SW480 (cell line): ENCODE measurements at regions not wholly inside any gene's neighbourhood (a gene's known extent, or its start where the extent isn't known, plus 50 kb on each side); places are given as distances from the start of the nearest gene placed in this dataset.
"Not testable (repeated sequence)": the region's sequence is repeated elsewhere in the genome, so short reads cannot be mapped to it uniquely, and the experiment has no call there.

ENCODE experiments used
- DNase-seq: peaks from one replicate; pipeline ENCODE4 v3.0.0-alpha.2; 2016; ENCODE audit warnings: low spot score

DNA sequence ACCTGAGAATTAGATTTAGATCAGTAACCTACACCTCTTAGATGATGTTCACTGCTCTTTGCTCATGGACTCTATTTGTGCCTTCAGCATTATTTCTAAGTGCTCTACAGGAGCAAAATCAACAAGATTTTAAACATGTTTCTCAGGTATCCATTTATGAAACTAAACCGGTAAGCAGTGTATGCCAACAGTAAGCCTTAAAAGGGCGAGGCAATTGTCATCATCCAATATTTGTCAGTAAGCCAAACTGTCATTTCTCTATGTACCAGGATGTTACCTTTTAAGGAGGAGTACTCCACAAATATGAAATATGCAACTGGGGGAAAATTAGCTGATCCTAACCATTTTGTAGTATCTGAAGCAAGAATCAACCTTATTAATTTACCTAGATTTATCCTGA, 69.6 kb upstream of the ZNF184 start:
- no peak for DNase-seq

DNA sequence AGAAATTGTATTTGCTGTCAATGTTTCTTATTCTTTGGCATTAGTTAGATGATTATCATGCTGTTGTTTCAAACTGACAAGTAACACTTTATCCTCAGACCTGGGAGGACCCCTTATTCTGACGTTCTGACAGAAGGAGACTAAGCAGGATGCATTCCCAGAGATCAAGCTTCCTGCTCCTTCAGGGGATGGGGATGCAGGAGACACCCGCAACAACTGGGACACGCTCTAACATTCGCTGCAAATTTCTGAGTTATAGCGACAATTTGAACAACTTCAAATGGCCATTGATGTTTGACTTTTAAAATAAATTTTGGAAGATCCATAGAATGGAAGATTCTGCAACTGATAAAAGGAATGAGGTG, 69.0 kb upstream of the ZNF184 start:
- no peak for DNase-seq

DNA sequence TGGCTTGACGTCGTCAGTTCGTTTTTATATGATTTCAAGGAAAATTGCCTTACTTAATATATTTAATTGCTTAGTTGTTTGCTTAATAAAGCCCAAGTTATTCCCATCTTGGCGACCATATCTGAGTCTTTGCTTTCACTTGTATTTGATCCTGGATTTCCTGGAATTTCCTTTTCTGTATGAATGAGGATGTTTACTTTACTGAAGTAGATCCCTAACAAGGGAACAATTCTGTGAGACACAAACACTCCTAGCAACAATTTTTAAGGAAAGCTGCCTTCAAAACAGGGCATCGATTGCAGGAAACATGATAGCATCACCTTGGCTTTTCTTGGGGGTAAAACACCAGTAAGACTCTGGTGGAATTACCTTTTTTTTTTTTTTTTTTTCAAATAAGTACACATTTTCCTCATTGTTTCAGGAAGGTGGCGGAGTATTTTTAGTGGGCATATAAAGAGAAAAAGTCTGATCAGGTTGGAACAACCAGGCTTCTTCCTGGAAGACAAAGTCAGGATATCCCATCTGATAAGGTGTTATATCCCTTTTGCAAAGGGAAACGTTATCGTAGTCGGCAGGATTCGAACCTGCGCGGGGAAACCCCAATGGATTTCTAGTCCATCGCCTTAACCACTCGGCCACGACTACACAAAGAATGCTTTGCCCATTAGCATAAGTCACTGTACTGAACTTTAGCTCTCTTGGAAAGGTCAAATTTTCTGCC, 68.5 kb upstream of the ZNF184 start:
- no peak for DNase-seq

DNA sequence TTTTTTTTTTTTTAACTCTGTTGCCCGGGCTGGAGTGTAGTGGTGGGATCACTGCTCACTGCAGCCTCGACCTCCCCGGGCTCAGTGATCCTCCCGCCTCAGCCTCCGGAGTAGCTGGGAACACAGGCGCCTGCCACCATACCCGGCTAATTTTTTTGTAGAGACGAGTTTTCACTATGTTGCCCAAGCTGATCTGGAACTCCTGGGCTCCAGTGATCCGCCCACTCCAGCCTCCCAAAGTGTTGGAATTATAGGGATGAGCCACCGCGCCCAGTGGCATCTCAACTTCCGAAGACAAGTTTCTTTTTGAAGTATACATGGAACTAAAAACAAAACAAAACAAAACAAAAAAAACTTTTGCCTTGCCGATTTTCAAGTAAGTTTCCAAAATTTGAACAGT, 66.6 kb upstream of the ZNF184 start:
- DNase-seq = no peak

DNA sequence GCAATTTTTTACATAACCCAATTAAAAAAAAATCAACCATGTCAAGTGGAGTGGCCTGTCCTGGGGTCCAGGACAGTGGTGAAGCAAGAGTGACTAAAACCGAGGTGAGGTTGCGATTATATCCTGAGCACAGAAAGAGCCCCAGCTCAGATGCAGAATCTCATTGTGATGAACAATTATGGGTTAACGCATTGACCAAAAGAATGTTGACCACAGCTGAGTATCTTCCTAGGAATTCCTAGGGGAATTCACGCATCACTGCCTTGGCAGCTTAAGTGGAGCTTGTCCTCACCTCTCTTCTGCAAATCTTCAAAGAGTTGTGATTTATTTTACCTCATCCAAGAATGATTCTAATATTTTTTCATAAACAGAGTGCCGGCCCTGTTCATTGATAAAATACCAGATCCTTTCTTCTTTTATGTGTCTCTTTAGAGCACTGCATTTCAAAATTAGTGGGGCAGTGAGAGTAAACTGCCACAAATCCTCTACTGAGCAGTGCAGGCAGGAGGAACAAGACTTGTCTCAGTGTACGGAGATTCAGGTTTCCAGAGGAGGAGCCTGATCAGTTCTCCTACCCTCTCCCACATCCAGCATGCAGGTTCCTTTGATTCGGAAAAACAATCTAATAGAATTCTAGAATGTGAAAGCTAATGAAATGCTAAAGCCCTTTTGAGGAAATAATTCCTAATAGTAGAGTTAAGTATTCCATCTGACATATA, 60.1 kb upstream of the ZNF184 start:
- peak; percentile 75 for DNase-seq

DNA sequence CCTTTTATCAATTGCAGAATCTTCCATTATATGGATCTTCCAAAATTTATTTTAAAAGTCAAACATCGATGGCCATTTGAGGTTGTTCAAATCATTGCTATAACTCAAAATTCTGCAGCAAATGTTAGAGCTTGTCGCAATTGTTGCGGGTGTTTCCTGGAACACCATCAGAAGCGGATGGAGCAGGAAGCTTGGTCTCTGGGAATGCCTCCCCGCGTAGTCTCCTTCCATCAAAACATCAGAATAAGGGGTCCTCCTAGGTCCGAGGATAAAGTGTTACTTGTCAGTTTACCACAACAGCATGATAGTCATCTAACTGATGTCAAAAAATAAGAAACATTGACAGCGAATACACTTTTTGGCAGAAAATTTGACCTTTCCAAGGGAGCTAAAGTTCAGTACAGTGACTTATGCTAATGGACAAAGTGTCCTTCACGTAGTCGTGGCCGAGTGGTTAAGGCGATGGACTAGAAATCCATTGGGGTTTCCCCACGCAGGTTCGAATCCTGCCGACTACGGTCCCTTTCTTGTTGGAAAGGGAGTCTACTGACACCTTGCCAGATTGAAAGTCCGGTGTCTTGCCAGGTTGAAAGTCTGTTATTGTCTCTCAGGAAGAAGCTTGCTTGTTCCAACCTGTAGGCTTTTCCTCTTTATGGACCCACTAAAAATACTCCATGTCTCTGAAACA, 59.0 kb upstream of the ZNF184 start:
- DNase-seq = no peak

DNA sequence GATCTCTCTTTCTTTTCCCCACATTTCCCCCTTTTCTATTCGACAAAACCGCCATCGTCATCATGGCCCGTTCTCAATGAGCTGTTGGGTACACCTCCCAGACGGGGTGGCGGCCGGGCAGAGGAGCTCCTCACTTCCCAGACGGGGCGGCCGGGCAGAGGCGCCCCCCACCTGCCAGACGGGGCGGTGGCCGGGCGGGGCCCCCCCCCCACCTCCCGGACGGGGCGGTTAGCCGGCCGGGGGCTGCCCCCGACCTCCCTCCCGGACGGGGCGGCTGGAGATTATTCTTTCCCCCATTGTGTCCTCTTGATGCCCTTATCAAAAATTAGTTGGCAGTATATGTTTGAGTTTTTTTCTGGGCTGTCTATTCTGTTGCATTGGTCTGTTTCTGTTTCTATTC, 56.9 kb upstream of the ZNF184 start:
- DNase-seq = not testable (repeated sequence)

DNA sequence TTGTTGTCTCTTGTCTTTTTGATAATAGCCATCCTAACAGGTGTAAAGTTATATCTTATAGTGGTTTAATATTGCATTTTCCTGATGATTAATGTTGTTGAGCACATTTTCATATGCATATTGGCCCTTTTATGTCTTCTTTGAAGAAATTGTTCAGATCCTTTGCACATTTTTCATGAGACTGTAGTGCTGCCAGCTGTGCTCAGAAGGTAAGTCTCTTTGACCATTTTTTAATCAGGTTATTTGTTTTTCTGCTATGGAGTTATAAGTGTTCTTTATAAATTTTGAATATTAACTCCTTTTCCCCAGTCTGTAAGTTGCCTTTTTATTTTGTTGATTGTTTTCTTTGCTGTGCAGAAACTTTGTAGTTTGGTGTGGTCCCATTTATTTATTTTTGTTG, 55.8 kb upstream of the ZNF184 start:
- no peak for DNase-seq
